HCT116 (cell line): ENCODE measurements at regions not wholly inside any gene's neighbourhood (a gene's known extent, or its start where the extent isn't known, plus 50 kb on each side); places are given as distances from the start of the nearest gene placed in this dataset.
"Not testable (repeated sequence)": the region's sequence is repeated elsewhere in the genome, so short reads cannot be mapped to it uniquely, and the experiment has no call there.

Experiments used
- ATAC-seq: fragments of 200-7000 bp; cut with Tn5 transposase; 2 replicates; pipeline ENCODE4 v1.9.1; 2020; ENCODE audit warnings: mild to moderate bottlenecking, moderate library complexity
- BruUV-seq: library from RNA; stranded (reverse); fragments of 400-500 nt; replicated peaks from 2 replicates; lab custom pipeline; 2021; lab: Mats Ljungman, UMichigan
- CTCF ChIA-PET: fragments of 300-600 bp; sonication (Branson Sonifier 250); formaldehyde crosslinking; loops from one replicate; lab custom pipeline; 2021; ENCODE audit warnings: antibody characterized with exemption; lab: Charles Lee
- POLR2A ChIA-PET: fragments of 300-600, 350-600 bp; sonication (Branson Sonifier 250); formaldehyde crosslinking; loops from one replicate; lab custom pipeline; 2021; ENCODE audit warnings: antibody characterized with exemption; lab: Charles Lee
- RAD21 ChIA-PET, 2 experiments: fragments of 300-600 bp; sonication (Branson Sonifier 250); formaldehyde crosslinking; loops; one replicate each; lab custom pipeline; 2023; ENCODE audit warnings: low total read pairs in 2 of 2; ENCODE audit not compliant: uncharacterized antibody in 2 of 2, unreplicated experiment in 2 of 2, low non-redundant PET in 1 of 2; lab: Charles Lee
- DNase-seq: peaks from one replicate; pipeline ENCODE4 v3.0.0-alpha.2; 2010; ENCODE audit warnings: low read depth, low spot score
- H2AFZ ChIP-seq: fragments of 200-600 bp; shearing (Covaris generic), sonication (generic); 2 replicates; pipeline ENCODE4 v1.6.1; 2017; ENCODE audit warnings: low read depth, mixed run types, mixed read lengths, antibody characterized with exemption, low read length; ENCODE audit not compliant: poor library complexity, severe bottlenecking
- H3K27ac ChIP-seq: 2 replicates; pipeline ENCODE4 v1.5.1; 2012; ENCODE audit warnings: low read depth, low read length
- H3K27me3 ChIP-seq: fragments of 200-600 bp; sonication (generic); 2 replicates; pipeline ENCODE4 v1.6.1; 2016; ENCODE audit warnings: mixed run types, low read length, mixed read lengths; ENCODE audit not compliant: insufficient read depth
- H3K36me3 ChIP-seq, 2 experiments: fragments of 200-500 bp in 1 of 2; fragments of 200-600 bp in 1 of 2; sonication (Bioruptor generic) in 1 of 2; sonication (generic) in 1 of 2; 2 replicates each; pipeline versions ENCODE4 v1.5.1 to v1.6.1; 2014 to 2016; ENCODE audit warnings: low read length in 2 of 2, inconsistent platforms in 1 of 2, mixed read lengths in 1 of 2, mixed run types in 1 of 2; ENCODE audit not compliant: insufficient read depth in 2 of 2, control insufficient read depth in 1 of 2
- H3K4me1 ChIP-seq, 2 experiments: fragments of 200-600 bp in 1 of 2; sonication (generic) in 1 of 2; 2 replicates each; pipeline versions ENCODE4 v1.5.1 to v1.6.1; 2012 to 2017; ENCODE audit warnings: low read length in 2 of 2, inconsistent platforms in 1 of 2, mild to moderate bottlenecking in 1 of 2, mixed read lengths in 1 of 2, mixed run types in 1 of 2, moderate library complexity in 1 of 2; ENCODE audit not compliant: insufficient read depth in 2 of 2, control insufficient read depth in 1 of 2
- H3K4me2 ChIP-seq: fragments of 200-600 bp; sonication (generic); 2 replicates; pipeline ENCODE4 v1.6.1; 2017; ENCODE audit warnings: mixed run types, low read length, mixed read lengths
- H3K4me3 ChIP-seq, 2 experiments: fragments of 200-600 bp in 1 of 2; sonication (generic) in 1 of 2; replicated peaks in 1 of 2; 2 replicates each; pipeline ENCODE4 v1.5.1; 2011 to 2016; ENCODE audit warnings: low read length in 2 of 2, control low read depth in 1 of 2, low read depth in 1 of 2, mild to moderate bottlenecking in 1 of 2, mixed read lengths in 1 of 2, mixed run types in 1 of 2
- H3K79me2 ChIP-seq: fragments of 200-600 bp; sonication (generic); 2 replicates; pipeline ENCODE4 v1.6.1; 2017; ENCODE audit warnings: mild to moderate bottlenecking, mixed run types, low read length, moderate library complexity, mixed read lengths; ENCODE audit not compliant: insufficient read depth
- H3K9ac ChIP-seq: fragments of 200-600 bp; sonication (generic); 2 replicates; pipeline ENCODE4 v1.6.1; 2016; ENCODE audit warnings: low read length, mixed read lengths
- H3K9me2 ChIP-seq: fragments of 200-600 bp; sonication (generic), shearing (Covaris generic); 2 replicates; pipeline ENCODE4 v1.6.1; 2017; ENCODE audit warnings: mixed run types, mild to moderate bottlenecking, moderate library complexity; ENCODE audit not compliant: insufficient read depth
- H3K9me3 ChIP-seq, 2 experiments: fragments of 200-500 bp in 1 of 2; fragments of 200-600 bp in 1 of 2; sonication (Bioruptor generic) in 1 of 2; sonication (generic) in 1 of 2; 2 replicates each; pipeline ENCODE4 v1.6.1; 2014 to 2017; ENCODE audit warnings: low read length in 2 of 2, mixed read lengths in 2 of 2, inconsistent platforms in 1 of 2, low read depth in 1 of 2, mild to moderate bottlenecking in 1 of 2, mixed run types in 1 of 2, moderate library complexity in 1 of 2; ENCODE audit not compliant: control insufficient read depth in 1 of 2, insufficient read depth in 1 of 2
- H4K20me1 ChIP-seq: fragments of 200-600 bp; sonication (generic), shearing (Covaris generic); 2 replicates; pipeline ENCODE4 v1.6.1; 2017; ENCODE audit warnings: mixed run types, mild to moderate bottlenecking, moderate library complexity; ENCODE audit not compliant: insufficient read depth
- CBX3 ChIP-seq: IDR thresholded peaks from 2 replicates; pipeline ENCODE4 v1.6.1; 2012; ENCODE audit warnings: low read depth
- CEBPB ChIP-seq: IDR thresholded peaks from 2 replicates; pipeline ENCODE4 v1.6.1; 2012; ENCODE audit warnings: low read depth
- CTCF ChIP-seq, 3 experiments: fragments of 200-600 bp in 1 of 3; sonication (generic) in 1 of 3; IDR thresholded peaks in 2 of 3; conservative IDR thresholded peaks in 1 of 3; 2 replicates each; pipeline ENCODE4 v1.5.1; 2012 to 2017; ENCODE audit warnings: low read depth in 2 of 3, low read length in 2 of 3, antibody characterized with exemption in 1 of 3, borderline replicate concordance in 1 of 3, control low read depth in 1 of 3, mild to moderate bottlenecking in 1 of 3, mixed read lengths in 1 of 3, mixed run types in 1 of 3, moderate library complexity in 1 of 3; ENCODE audit not compliant: insufficient read depth in 1 of 3
- ELF1 ChIP-seq: IDR thresholded peaks from 2 replicates; pipeline ENCODE4 v1.6.1; 2012; ENCODE audit warnings: low read depth, borderline replicate concordance
- JUND ChIP-seq: IDR thresholded peaks from 2 replicates; pipeline ENCODE4 v1.6.1; 2012
- POLR2AphosphoS5 ChIP-seq: IDR thresholded peaks from 2 replicates; pipeline ENCODE4 v1.6.1; 2011; ENCODE audit warnings: mild to moderate bottlenecking, low read depth, low read length, moderate library complexity
- RAD21 ChIP-seq: IDR thresholded peaks from 2 replicates; pipeline ENCODE4 v1.6.1; 2012; ENCODE audit warnings: low read depth, mild to moderate bottlenecking
- REST ChIP-seq: IDR thresholded peaks from 2 replicates; pipeline ENCODE4 v1.6.1; 2012; ENCODE audit warnings: low read depth
- SIN3A ChIP-seq: IDR thresholded peaks from 2 replicates; pipeline ENCODE4 v1.6.1; 2012; ENCODE audit warnings: low read depth
- SRF ChIP-seq: IDR thresholded peaks from 2 replicates; pipeline ENCODE4 v1.6.1; 2012; ENCODE audit warnings: low read depth
- TCF7L2 ChIP-seq: IDR thresholded peaks from 2 replicates; pipeline ENCODE4 v1.7.0; 2011; ENCODE audit warnings: borderline replicate concordance, inconsistent platforms; ENCODE audit not compliant: insufficient read depth, insufficient read length; ENCODE audit errors: extremely low read depth
- YY1 ChIP-seq: IDR thresholded peaks from 2 replicates; pipeline ENCODE4 v1.6.1; 2011; ENCODE audit warnings: low read length, low read depth, moderate library complexity, mild to moderate bottlenecking; ENCODE audit not compliant: insufficient replicate concordance; ENCODE audit errors: extremely low read depth
- ZBTB33 ChIP-seq: IDR thresholded peaks from 2 replicates; pipeline ENCODE4 v1.6.1; 2011; ENCODE audit warnings: mild to moderate bottlenecking, low read length, moderate library complexity; ENCODE audit not compliant: insufficient replicate concordance; ENCODE audit errors: extremely low read depth
- ZNF274 ChIP-seq: fragments of 200-500 bp; sonication (Bioruptor generic); IDR thresholded peaks from 2 replicates; pipeline ENCODE4 v1.6.1; 2014; ENCODE audit warnings: mild to moderate bottlenecking, low read depth, low read length, inconsistent platforms
- intact Hi-C: fragments of 100-400 bp; cut with micrococcal nuclease; formaldehyde crosslinking; loops from 2 replicates; pipeline ENCODE4 v1.10.0; 2022

GRCh38 chr11:109964487-109964886 lies 128.7 kb upstream of the ZC3H12C start:
- H3K9me3 ChIP-seq = no peaks in the 10 kb centered on the region
- H3K9ac ChIP-seq = no peak overlapping the region
- TF ChIP-seq ZNF274 (no peak), REST (no peak), RAD21 (no peak), SRF (no peak), ELF1 (no peak), CBX3 (no peak), CTCF (IDR thresholded peaks at IDR 0.05 in 2 of 3, conservative IDR thresholded peaks at IDR 0.05 in 1 of 3; ENCODE audit: borderline replicate concordance in 1 of 3, insufficient read depth in 1 of 3, low read depth in 2 of 3, low read length in 2 of 3) (no peak), CEBPB (no peak), POLR2AphosphoS5 (no peak), YY1 (no peak), ZBTB33 (no peak), JUND (no peak), SIN3A (no peak), TCF7L2 (no peak)
- TF ChIP-seq, all 23 proteins: peak for 0
- CTCF ChIA-PET = no interaction called here
- H2AFZ ChIP-seq = no peak overlapping the region
- DNase-seq (no peak), ATAC-seq (no peak)
- no peak overlapping the region for H3K4me3 ChIP-seq
- H4K20me1 ChIP-seq = no peaks in the 10 kb centered on the region
- POLR2A ChIA-PET = no interaction called here
- H3K36me3 ChIP-seq = no peaks in the 10 kb centered on the region
- no peaks in the 10 kb centered on the region for H3K27me3 ChIP-seq
- no peaks in the 10 kb centered on the region for H3K4me1 ChIP-seq
- peaks cover 2% of the 10 kb centered on the region; the same call in 1 of the 2 replicates for H3K9me2 ChIP-seq
- RAD21 ChIA-PET = no interaction called here
- intact Hi-C loops = no loop called here
- H3K27ac ChIP-seq = no peak overlapping the region
- BruUV-seq = no TSS peak
- H3K4me2 ChIP-seq = no peak overlapping the region
- no peaks in the 10 kb centered on the region for H3K79me2 ChIP-seq

- H2AFZ ChIP-seq, POLR2A ChIA-PET, DNase-seq, H3K36me3 ChIP-seq, CTCF ChIA-PET, intact Hi-C loops, H3K79me2 ChIP-seq, H3K9me2 ChIP-seq, H3K4me1 ChIP-seq, H3K9ac ChIP-seq, H3K4me2 ChIP-seq, H3K27ac ChIP-seq, H3K4me3 ChIP-seq, RAD21 ChIA-PET, H3K9me3 ChIP-seq, ATAC-seq, H3K27me3 ChIP-seq, BruUV-seq, H4K20me1 ChIP-seq: not testable (repeated sequence)
Measured at GRCh38 chr11:109965445-109965844, 127.7 kb upstream of the ZC3H12C start.
